GM21737 (cell line): ENCODE measurements at regions not wholly inside any gene's neighbourhood (a gene's known extent, or its start where the extent isn't known, plus 50 kb on each side); places are given as distances from the start of the nearest gene placed in this dataset.

ENCODE experiments used
- ATAC-seq: cut with Tn5 transposase; IDR thresholded peaks from one replicate; pipeline ENCODE4 v1.9.1; 2021; ENCODE audit warnings: mild to moderate bottlenecking, moderate library complexity; ENCODE audit not compliant: unreplicated experiment

GRCh38 chr6:134866563-134866962 is 83.3 kb downstream of the ALDH8A1 start:
- ATAC-seq: no peak

GRCh38 chr6:134864558-134864957 is 85.3 kb downstream of the ALDH8A1 start:
- ATAC-seq: no peak

- ATAC-seq: no peak
Observed at GRCh38 chr6:134863763-134864510, 86.0 kb downstream of the ALDH8A1 start.

- no peak for ATAC-seq
Observed at GRCh38 chr6:134854366-134854765, 95.5 kb downstream of the ALDH8A1 start.

- no peak for ATAC-seq
Observed at GRCh38 chr6:134853111-134854055, 96.5 kb downstream of the ALDH8A1 start.

GRCh38 chr6:134851548-134851947 is 98.4 kb downstream of the ALDH8A1 start:
- ATAC-seq: no peak

- no peak for ATAC-seq
Observed at GRCh38 chr6:134850721-134851305, 99.1 kb downstream of the ALDH8A1 start.

GRCh38 chr6:134849920-134850447 is 99.9 kb downstream of the ALDH8A1 start:
- no peak for ATAC-seq

- ATAC-seq: no peak
Observed at GRCh38 chr6:134848076-134848475, 101.8 kb downstream of the ALDH8A1 start.

GRCh38 chr6:134846865-134847264 is 103.0 kb downstream of the ALDH8A1 start:
- ATAC-seq: no peak

GRCh38 chr6:134846031-134846430 is 103.9 kb downstream of the ALDH8A1 start:
- no peak for ATAC-seq

GRCh38 chr6:134844120-134844519 is 105.8 kb downstream of the ALDH8A1 start:
- ATAC-seq: no peak

GRCh38 chr6:134840086-134840867 is 109.6 kb downstream of the ALDH8A1 start:
- ATAC-seq: no peak

GRCh38 chr6:134835993-134836392 is 113.9 kb downstream of the ALDH8A1 start:
- no peak for ATAC-seq

GRCh38 chr6:134830940-134831339 is 119.0 kb downstream of the ALDH8A1 start:
- no peak for ATAC-seq

- no peak for ATAC-seq
Observed at GRCh38 chr6:134830194-134830593, 119.7 kb downstream of the ALDH8A1 start.

GRCh38 chr6:134828641-134829040 is 121.3 kb downstream of the ALDH8A1 start:
- no peak for ATAC-seq

GRCh38 chr6:134826889-134827737 is 122.8 kb downstream of the ALDH8A1 start:
- ATAC-seq: no peak

- no peak for ATAC-seq
Observed at GRCh38 chr6:134823710-134824034, 126.2 kb downstream of the ALDH8A1 start.
